Activated naive CD4-positive, alpha-beta T cell treated with anti-CD3 and anti-CD28 coated beads for 36 hours (primary cell): ENCODE measurements at regions not wholly inside any gene's neighbourhood (a gene's known extent, or its start where the extent isn't known, plus 50 kb on each side); places are given as distances from the start of the nearest gene placed in this dataset.

ENCODE experiments used
- CTCF ChIA-PET: fragments of 350-600 bp; sonication (Branson Sonifier 250); formaldehyde crosslinking; loops from one replicate; lab custom pipeline; 2021; ENCODE audit warnings: antibody characterized with exemption; lab: Charles Lee
- DNase-seq: peaks from one replicate; pipeline ENCODE4 v3.0.0-alpha.2; 2020
- H3K27ac Mint-ChIP-seq: one replicate; pipeline ENCODE4 v1.8.0; 2021; ENCODE audit warnings: mild to moderate bottlenecking, mixed read lengths
- H3K27me3 Mint-ChIP-seq: one replicate; pipeline ENCODE4 v1.8.0; 2021; ENCODE audit warnings: low read depth, mixed read lengths
- H3K36me3 Mint-ChIP-seq: one replicate; pipeline ENCODE4 v1.8.0; 2021; ENCODE audit warnings: low read depth, mixed read lengths
- H3K4me1 Mint-ChIP-seq: one replicate; pipeline ENCODE4 v1.8.0; 2021; ENCODE audit warnings: low read depth, mixed read lengths
- H3K4me3 Mint-ChIP-seq: one replicate; pipeline ENCODE4 v1.8.0; 2021; ENCODE audit warnings: mild to moderate bottlenecking, moderate library complexity, mixed read lengths
- H3K9me3 Mint-ChIP-seq: one replicate; pipeline ENCODE4 v1.8.0; 2021; ENCODE audit warnings: mixed read lengths
- intact Hi-C: fragments of 100-400 bp; cut with micrococcal nuclease; formaldehyde crosslinking; loops from one replicate; pipeline ENCODE4 v1.15.1; 2023

DNA sequence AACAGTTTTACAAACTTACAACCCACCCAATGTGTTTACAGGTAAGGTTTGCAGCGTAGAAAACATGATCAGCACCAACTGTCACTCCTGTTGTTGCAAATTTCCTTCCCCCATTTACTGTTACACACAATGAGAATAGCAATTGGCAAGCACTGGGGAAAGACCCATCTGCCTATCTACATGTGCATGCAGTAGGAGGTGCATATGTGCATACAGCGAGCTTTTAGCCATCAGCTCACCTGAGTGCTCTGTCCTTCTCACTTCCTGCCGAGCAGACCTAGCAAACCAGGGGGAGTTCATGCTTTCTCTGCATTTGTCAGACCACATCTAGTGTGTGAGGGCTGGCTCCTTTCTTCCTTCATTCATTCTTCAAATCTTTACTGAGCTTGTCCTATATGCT lies 49.9 kb upstream of the ARL4C start:
- Mint-ChIP-seq H3K4me1 (peaks cover 2% of the 10 kb centered on the region), H3K27me3 (peaks cover 6% of the 10 kb centered on the region), H3K36me3 (no peaks in the 10 kb centered on the region), H3K4me3 (no peak overlapping the region), H3K27ac (no peak overlapping the region), H3K9me3 (no peaks in the 10 kb centered on the region)
- intact Hi-C loops, result no loop called here
- DNase-seq, result no peak
- CTCF ChIA-PET, result interaction anchor here (1.2 to 1.8 kb wide), 2 partner anchors 11 to 616 kb away, joined by 3 read pairs; no protein-coding TSS in a partner anchor
